ENCODE measurements at regions not wholly inside any gene's neighbourhood (a gene's known extent, or its start where the extent isn't known, plus 50 kb on each side); places are given as distances from the start of the nearest gene placed in this dataset.

DNA sequence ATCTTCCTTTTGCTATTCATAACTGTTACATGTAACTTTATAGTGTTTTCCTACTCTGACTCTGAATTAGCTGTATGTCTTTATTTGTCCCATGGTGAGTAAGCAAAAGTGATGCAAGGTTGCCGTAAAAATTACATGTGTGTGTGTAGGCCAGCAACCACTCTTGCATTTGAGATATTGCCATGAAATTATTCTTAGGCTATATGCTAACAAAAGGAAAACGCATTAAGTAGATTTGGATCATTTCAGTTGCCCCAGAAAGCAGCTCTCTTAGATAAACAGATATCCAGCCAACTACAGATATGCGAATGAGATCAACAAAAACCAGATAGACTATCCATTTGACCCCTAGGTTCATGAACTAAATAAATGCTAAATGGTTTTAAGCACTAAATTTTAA is 73.6 kb downstream of the CYLC2 start:
- no peak for DNase-seq (ENCODE audit: low read depth)
- TF ChIP-seq, protein P1, sequence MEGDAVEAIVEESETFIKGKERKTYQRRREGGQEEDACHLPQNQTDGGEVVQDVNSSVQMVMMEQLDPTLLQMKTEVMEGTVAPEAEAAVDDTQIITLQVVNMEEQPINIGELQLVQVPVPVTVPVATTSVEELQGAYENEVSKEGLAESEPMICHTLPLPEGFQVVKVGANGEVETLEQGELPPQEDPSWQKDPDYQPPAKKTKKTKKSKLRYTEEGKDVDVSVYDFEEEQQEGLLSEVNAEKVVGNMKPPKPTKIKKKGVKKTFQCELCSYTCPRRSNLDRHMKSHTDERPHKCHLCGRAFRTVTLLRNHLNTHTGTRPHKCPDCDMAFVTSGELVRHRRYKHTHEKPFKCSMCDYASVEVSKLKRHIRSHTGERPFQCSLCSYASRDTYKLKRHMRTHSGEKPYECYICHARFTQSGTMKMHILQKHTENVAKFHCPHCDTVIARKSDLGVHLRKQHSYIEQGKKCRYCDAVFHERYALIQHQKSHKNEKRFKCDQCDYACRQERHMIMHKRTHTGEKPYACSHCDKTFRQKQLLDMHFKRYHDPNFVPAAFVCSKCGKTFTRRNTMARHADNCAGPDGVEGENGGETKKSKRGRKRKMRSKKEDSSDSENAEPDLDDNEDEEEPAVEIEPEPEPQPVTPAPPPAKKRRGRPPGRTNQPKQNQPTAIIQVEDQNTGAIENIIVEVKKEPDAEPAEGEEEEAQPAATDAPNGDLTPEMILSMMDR (IDR thresholded peaks at IDR 0.05; ENCODE audit: insufficient read depth, low read length, poor library complexity, severe bottlenecking) = no peak

DNA sequence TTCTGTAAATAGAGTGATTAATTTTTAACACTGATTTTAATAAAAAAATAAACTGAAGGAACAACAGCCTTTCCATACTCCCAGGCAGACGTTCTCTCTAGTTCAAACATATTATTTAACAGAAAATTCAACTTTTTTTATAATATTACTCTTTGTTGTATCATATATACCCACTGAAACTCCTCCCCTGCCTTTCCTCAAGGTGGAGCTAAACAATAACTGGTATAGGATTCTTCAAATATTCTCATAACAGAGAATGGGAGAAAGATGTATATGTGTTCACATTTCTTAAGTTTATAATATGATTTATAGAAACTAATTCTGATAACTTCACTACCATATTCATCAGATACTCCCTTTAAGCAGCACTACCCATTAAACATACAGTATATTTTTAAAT is 83.4 kb downstream of the CYLC2 start:
- TF ChIP-seq, protein P1 (IDR thresholded peaks at IDR 0.05; ENCODE audit: insufficient read depth, low read length, poor library complexity, severe bottlenecking) = no peak
- DNase-seq (ENCODE audit: low read depth) = no peak

More for the DNA sequence above, 73.6 kb downstream of the CYLC2 start:
- no peaks in the 10 kb centered on the region for H3K27me3 ChIP-seq (ENCODE audit: control insufficient read depth, insufficient read depth, low read length)
- no peak overlapping the region for H3K4me3 ChIP-seq (ENCODE audit: low read depth, low read length)
- no peaks in the 10 kb centered on the region for H3K36me3 ChIP-seq (ENCODE audit: control insufficient read depth, insufficient read depth, low read length)

DNA sequence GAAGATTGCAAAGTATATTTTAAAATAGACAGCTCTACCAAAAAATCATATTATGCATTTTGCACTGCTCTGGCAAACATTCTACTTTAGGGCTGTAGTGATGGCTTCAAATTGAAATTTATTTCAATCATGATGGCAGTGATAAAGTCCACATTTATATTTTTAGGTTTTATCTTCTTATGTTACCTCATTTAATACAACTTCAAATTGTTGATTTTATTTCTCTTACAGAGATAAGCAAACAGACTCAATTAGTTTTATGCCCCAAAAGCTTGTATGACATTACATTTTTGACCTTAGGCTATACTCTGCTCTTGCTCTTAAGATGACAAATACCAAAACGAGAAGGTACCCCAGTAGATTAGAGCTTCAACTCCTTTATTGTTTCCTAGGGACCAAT is 87.4 kb downstream of the CYLC2 start:
- H3K4me3 ChIP-seq (ENCODE audit: low read depth, low read length) = no peak overlapping the region
- H3K36me3 ChIP-seq (ENCODE audit: control insufficient read depth, insufficient read depth, low read length) = no peaks in the 10 kb centered on the region
- no peak for DNase-seq (ENCODE audit: low read depth)
- no peaks in the 10 kb centered on the region for H3K27me3 ChIP-seq (ENCODE audit: control insufficient read depth, insufficient read depth, low read length)
- TF ChIP-seq, protein P1 (IDR thresholded peaks at IDR 0.05; ENCODE audit: insufficient read depth, low read length, poor library complexity, severe bottlenecking) = no peak

More for the DNA sequence above, 83.4 kb downstream of the CYLC2 start:
- H3K4me3 ChIP-seq (ENCODE audit: low read depth, low read length) = no peak overlapping the region
- no peaks in the 10 kb centered on the region for H3K27me3 ChIP-seq (ENCODE audit: control insufficient read depth, insufficient read depth, low read length)
- no peaks in the 10 kb centered on the region for H3K36me3 ChIP-seq (ENCODE audit: control insufficient read depth, insufficient read depth, low read length)

DNA sequence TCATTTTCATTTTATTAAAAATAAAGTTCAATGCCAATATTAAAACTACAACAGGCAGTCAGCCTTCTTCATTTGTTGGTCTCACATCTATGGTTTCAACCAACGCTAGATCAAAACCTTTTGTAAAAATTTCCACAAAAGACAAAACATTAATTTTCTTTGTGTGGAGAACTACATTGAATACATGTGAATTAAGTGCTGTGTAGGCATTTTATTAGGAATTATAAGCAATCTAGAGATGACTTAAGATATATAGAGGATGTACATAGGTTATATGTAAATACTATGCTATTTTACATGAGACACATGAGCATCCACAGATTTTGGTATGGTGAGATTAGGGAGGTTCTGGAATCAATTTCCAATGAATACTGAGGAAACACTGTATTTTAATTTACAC is 94.2 kb downstream of the CYLC2 start:
- TF ChIP-seq, protein P1 (IDR thresholded peaks at IDR 0.05; ENCODE audit: insufficient read depth, low read length, poor library complexity, severe bottlenecking) = no peak
- Histone ChIP-seq H3K27me3 (ENCODE audit: control insufficient read depth, insufficient read depth, low read length) (no peaks in the 10 kb centered on the region), H3K36me3 (ENCODE audit: control insufficient read depth, insufficient read depth, low read length) (no peaks in the 10 kb centered on the region), H3K4me3 (ENCODE audit: low read depth, low read length) (no peak overlapping the region)
- no peak for DNase-seq (ENCODE audit: low read depth)

DNA sequence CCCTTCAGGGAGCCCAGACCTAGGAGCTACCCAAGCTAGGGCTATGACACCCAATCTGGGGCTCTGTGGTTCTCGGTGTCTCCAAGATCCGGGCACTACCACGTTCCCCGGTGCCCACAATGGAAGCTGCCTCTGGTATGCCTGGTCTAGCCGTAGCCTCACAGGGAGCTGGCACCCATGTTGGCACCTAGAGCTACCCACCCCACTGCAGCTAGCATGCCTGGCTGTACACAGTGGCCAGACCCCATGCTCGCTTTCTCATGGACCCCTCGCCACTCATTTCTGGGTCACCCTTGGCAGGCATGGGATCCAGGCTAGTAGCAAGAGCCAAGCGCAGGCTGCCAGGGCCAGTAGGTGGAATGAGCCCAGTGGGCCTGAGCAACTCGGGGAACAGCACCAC is 109.0 kb downstream of the CYLC2 start:
- H3K36me3 ChIP-seq (ENCODE audit: control insufficient read depth, insufficient read depth, low read length) = no peaks in the 10 kb centered on the region
- no peaks in the 10 kb centered on the region for H3K27me3 ChIP-seq (ENCODE audit: control insufficient read depth, insufficient read depth, low read length)
- H3K4me3 ChIP-seq (ENCODE audit: low read depth, low read length) = no peak overlapping the region
- TF ChIP-seq, protein P1 (IDR thresholded peaks at IDR 0.05; ENCODE audit: insufficient read depth, low read length, poor library complexity, severe bottlenecking) = no peak
- no peak for DNase-seq (ENCODE audit: low read depth)

DNA sequence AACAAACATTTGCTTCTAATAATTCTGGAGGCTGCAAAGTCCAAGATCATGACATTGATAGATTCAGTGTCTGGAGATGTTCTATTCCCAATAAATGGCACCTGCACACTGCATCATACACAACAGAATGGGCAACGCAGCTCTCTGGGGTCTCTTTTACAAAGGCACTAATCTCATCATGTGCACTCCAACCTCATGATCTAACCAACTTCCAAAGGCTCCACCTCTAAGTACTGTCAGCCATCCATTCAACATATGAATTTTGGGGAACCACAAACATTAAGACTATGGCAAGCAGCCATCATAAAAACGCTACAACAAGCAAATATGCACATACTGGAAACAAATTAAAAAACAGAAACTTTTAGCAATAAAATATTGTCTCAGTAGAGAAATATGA is 121.1 kb downstream of the CYLC2 start:
- Histone ChIP-seq H3K4me3 (ENCODE audit: low read depth, low read length) (no peak overlapping the region), H3K27me3 (ENCODE audit: control insufficient read depth, insufficient read depth, low read length) (no peaks in the 10 kb centered on the region), H3K36me3 (ENCODE audit: control insufficient read depth, insufficient read depth, low read length) (no peaks in the 10 kb centered on the region)
- TF ChIP-seq, protein P1 (IDR thresholded peaks at IDR 0.05; ENCODE audit: insufficient read depth, low read length, poor library complexity, severe bottlenecking) = no peak
- no peak for DNase-seq (ENCODE audit: low read depth)

Data from kidney epithelial cell (primary cell).